Spleen (tissue), 7 donors: ENCODE measurements at regions not wholly inside any gene's neighbourhood (a gene's known extent, or its start where the extent isn't known, plus 50 kb on each side); places are given as distances from the start of the nearest gene placed in this dataset.

Experiments used
- POLR2A ChIP-seq, 3 donors: fragments of 450-650 bp; IDR thresholded peaks; one replicate each; pipeline ENCODE4 v1.5.1; 2017; ENCODE audit warnings: antibody characterized with exemption in 3 of 3, mild to moderate bottlenecking in 1 of 3
- POLR2AphosphoS5 ChIP-seq, 3 donors: sonication (generic); formaldehyde crosslinking; IDR thresholded peaks; one replicate each; pipeline ENCODE4 v1.5.1; 2017; ENCODE audit warnings: antibody characterized with exemption in 3 of 3
- TF ChIP-seq, protein P1 (sequence below), 11 experiments: fragments of 200-600 bp in 7 of 11; fragments of 450-650 bp in 4 of 11; sonication (generic) in 4 of 11; IDR thresholded peaks in 8 of 11; conservative IDR thresholded peaks in 3 of 11; 1 replicate in 7 of 11; 2 replicates in 4 of 11; pipeline versions ENCODE4 v1.4.0 to v1.8.0; 2016 to 2021; ENCODE audit warnings: antibody characterized with exemption in 11 of 11, inconsistent platforms in 4 of 11, mild to moderate bottlenecking in 1 of 11
- donor health status: DM: no; HTN: no; CAD: no; lungs with moderate emphysema.
- donor health status: DM: no; HTN: no; CAD: no.
- donor health status: DM: no; HTN: no; CAD: no.

DNA sequence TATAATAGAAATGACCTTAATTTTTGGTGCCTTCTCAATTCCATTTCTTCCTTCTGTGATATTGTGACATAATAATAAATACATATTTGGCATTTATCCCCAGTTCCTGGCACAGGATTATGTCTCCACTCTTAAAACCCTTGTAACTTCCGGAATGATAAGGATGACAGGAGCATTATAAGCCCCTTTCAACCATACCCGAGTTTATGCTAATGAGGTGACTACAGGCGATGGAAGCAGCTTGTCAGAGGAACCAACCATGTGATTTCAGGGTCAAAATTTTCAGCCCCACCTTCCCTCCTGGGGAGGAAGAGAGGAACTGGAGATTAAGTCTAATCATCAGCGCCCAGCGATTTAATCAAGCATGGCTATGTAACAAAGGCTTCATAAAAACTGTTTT is 528.5 kb upstream of the CRIM1 start:
- TF ChIP-seq, protein P1, sequence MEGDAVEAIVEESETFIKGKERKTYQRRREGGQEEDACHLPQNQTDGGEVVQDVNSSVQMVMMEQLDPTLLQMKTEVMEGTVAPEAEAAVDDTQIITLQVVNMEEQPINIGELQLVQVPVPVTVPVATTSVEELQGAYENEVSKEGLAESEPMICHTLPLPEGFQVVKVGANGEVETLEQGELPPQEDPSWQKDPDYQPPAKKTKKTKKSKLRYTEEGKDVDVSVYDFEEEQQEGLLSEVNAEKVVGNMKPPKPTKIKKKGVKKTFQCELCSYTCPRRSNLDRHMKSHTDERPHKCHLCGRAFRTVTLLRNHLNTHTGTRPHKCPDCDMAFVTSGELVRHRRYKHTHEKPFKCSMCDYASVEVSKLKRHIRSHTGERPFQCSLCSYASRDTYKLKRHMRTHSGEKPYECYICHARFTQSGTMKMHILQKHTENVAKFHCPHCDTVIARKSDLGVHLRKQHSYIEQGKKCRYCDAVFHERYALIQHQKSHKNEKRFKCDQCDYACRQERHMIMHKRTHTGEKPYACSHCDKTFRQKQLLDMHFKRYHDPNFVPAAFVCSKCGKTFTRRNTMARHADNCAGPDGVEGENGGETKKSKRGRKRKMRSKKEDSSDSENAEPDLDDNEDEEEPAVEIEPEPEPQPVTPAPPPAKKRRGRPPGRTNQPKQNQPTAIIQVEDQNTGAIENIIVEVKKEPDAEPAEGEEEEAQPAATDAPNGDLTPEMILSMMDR (IDR thresholded peaks at IDR 0.05 in 8 of 11, conservative IDR thresholded peaks at IDR 0.05 in 3 of 11): no peak
- TF ChIP-seq POLR2A (IDR thresholded peaks at IDR 0.05): no peak
- TF ChIP-seq POLR2AphosphoS5 (IDR thresholded peaks at IDR 0.05): no peak
